AG04449 (cell line): ENCODE measurements at regions not wholly inside any gene's neighbourhood (a gene's known extent, or its start where the extent isn't known, plus 50 kb on each side); places are given as distances from the start of the nearest gene placed in this dataset.

ENCODE experiments used
- CTCF ChIA-PET: fragments of 350-600 bp; formaldehyde crosslinking; extraction: SDS; loops from one replicate; lab custom pipeline; 2021; ENCODE audit warnings: antibody characterized with exemption; lab: Yijun Ruan, JAX
- POLR2A ChIA-PET: fragments of 400-600, 350-600 bp; formaldehyde crosslinking; extraction: SDS; loops from one replicate; lab custom pipeline; 2020; ENCODE audit warnings: antibody characterized with exemption, inconsistent platforms; lab: Yijun Ruan, JAX
- DNase-seq: peaks from one replicate; pipeline ENCODE4 v3.0.0-alpha.2; 2010; ENCODE audit warnings: low read depth, low spot score
- H3K4me3 ChIP-seq: 2 replicates; pipeline ENCODE4 v1.5.1; 2011; ENCODE audit warnings: low read depth, mild to moderate bottlenecking, control low read depth, low read length
- CTCF ChIP-seq: IDR thresholded peaks from one replicate; pipeline ENCODE4 v1.5.1; 2011; ENCODE audit warnings: mild to moderate bottlenecking, moderate library complexity, low read length, control low read depth, inconsistent platforms; ENCODE audit not compliant: insufficient read depth; ENCODE audit errors: missing control alignments

- no peak for TF ChIP-seq CTCF
- no peak for DNase-seq
- POLR2A ChIA-PET: no interaction called here
- no peak overlapping the region for H3K4me3 ChIP-seq
- CTCF ChIA-PET: no interaction called here
Observed at GRCh38 chr7:155882596-155882995, 70.3 kb upstream of the SHH start.

GRCh38 chr7:155881471-155882350 lies 69.4 kb upstream of the SHH start:
- no peak for DNase-seq
- TF ChIP-seq CTCF: no peak
- H3K4me3 ChIP-seq: no peak overlapping the region
- ChIA-PET POLR2A (no interaction called here), CTCF (no interaction called here)

GRCh38 chr7:155880721-155881120 lies 68.5 kb upstream of the SHH start:
- no peak overlapping the region for H3K4me3 ChIP-seq
- no peak for TF ChIP-seq CTCF
- ChIA-PET POLR2A (no interaction called here), CTCF (no interaction called here)
- no peak for DNase-seq

GRCh38 chr7:155879592-155879991 lies 67.3 kb upstream of the SHH start:
- no peak for TF ChIP-seq CTCF
- ChIA-PET CTCF (no interaction called here), POLR2A (no interaction called here)

GRCh38 chr7:155878674-155879073 lies 66.4 kb upstream of the SHH start:
- no peak overlapping the region for H3K4me3 ChIP-seq
- no peak for TF ChIP-seq CTCF
- CTCF ChIA-PET: no interaction called here
- no peak for DNase-seq
- POLR2A ChIA-PET: no interaction called here

More at GRCh38 chr7:155879592-155879991, 67.3 kb upstream of the SHH start:
- no peak for DNase-seq
- no peak overlapping the region for H3K4me3 ChIP-seq

- ChIA-PET CTCF (no interaction called here), POLR2A (no interaction called here)
- DNase-seq: no peak
- H3K4me3 ChIP-seq: no peak overlapping the region
- TF ChIP-seq CTCF: no peak
Observed at GRCh38 chr7:155878250-155878649, 66.0 kb upstream of the SHH start.
